HCT116 (cell line): ENCODE measurements at regions not wholly inside any gene's neighbourhood (a gene's known extent, or its start where the extent isn't known, plus 50 kb on each side); places are given as distances from the start of the nearest gene placed in this dataset.
"Not testable (repeated sequence)": the region's sequence is repeated elsewhere in the genome, so short reads cannot be mapped to it uniquely, and the experiment has no call there.

Experiments used
- ATAC-seq: fragments of 200-7000 bp; cut with Tn5 transposase; 2 replicates; pipeline ENCODE4 v1.9.1; 2020; ENCODE audit warnings: mild to moderate bottlenecking, moderate library complexity
- BruUV-seq: library from RNA; stranded (reverse); fragments of 400-500 nt; replicated peaks from 2 replicates; lab custom pipeline; 2021; lab: Mats Ljungman, UMichigan
- CTCF ChIA-PET: fragments of 300-600 bp; sonication (Branson Sonifier 250); formaldehyde crosslinking; loops from one replicate; lab custom pipeline; 2021; ENCODE audit warnings: antibody characterized with exemption; lab: Charles Lee
- POLR2A ChIA-PET: fragments of 300-600, 350-600 bp; sonication (Branson Sonifier 250); formaldehyde crosslinking; loops from one replicate; lab custom pipeline; 2021; ENCODE audit warnings: antibody characterized with exemption; lab: Charles Lee
- RAD21 ChIA-PET, 2 experiments: fragments of 300-600 bp; sonication (Branson Sonifier 250); formaldehyde crosslinking; loops; one replicate each; lab custom pipeline; 2023; ENCODE audit warnings: low total read pairs in 2 of 2; ENCODE audit not compliant: uncharacterized antibody in 2 of 2, unreplicated experiment in 2 of 2, low non-redundant PET in 1 of 2; lab: Charles Lee
- DNase-seq: peaks from one replicate; pipeline ENCODE4 v3.0.0-alpha.2; 2010; ENCODE audit warnings: low read depth, low spot score
- H2AFZ ChIP-seq: fragments of 200-600 bp; shearing (Covaris generic), sonication (generic); 2 replicates; pipeline ENCODE4 v1.6.1; 2017; ENCODE audit warnings: low read depth, mixed run types, mixed read lengths, antibody characterized with exemption, low read length; ENCODE audit not compliant: poor library complexity, severe bottlenecking
- H3K27ac ChIP-seq: 2 replicates; pipeline ENCODE4 v1.5.1; 2012; ENCODE audit warnings: low read depth, low read length
- H3K27me3 ChIP-seq: fragments of 200-600 bp; sonication (generic); 2 replicates; pipeline ENCODE4 v1.6.1; 2016; ENCODE audit warnings: mixed run types, low read length, mixed read lengths; ENCODE audit not compliant: insufficient read depth
- H3K36me3 ChIP-seq, 2 experiments: fragments of 200-500 bp in 1 of 2; fragments of 200-600 bp in 1 of 2; sonication (Bioruptor generic) in 1 of 2; sonication (generic) in 1 of 2; 2 replicates each; pipeline versions ENCODE4 v1.5.1 to v1.6.1; 2014 to 2016; ENCODE audit warnings: low read length in 2 of 2, inconsistent platforms in 1 of 2, mixed read lengths in 1 of 2, mixed run types in 1 of 2; ENCODE audit not compliant: insufficient read depth in 2 of 2, control insufficient read depth in 1 of 2
- H3K4me1 ChIP-seq, 2 experiments: fragments of 200-600 bp in 1 of 2; sonication (generic) in 1 of 2; 2 replicates each; pipeline versions ENCODE4 v1.5.1 to v1.6.1; 2012 to 2017; ENCODE audit warnings: low read length in 2 of 2, inconsistent platforms in 1 of 2, mild to moderate bottlenecking in 1 of 2, mixed read lengths in 1 of 2, mixed run types in 1 of 2, moderate library complexity in 1 of 2; ENCODE audit not compliant: insufficient read depth in 2 of 2, control insufficient read depth in 1 of 2
- H3K4me2 ChIP-seq: fragments of 200-600 bp; sonication (generic); 2 replicates; pipeline ENCODE4 v1.6.1; 2017; ENCODE audit warnings: mixed run types, low read length, mixed read lengths
- H3K4me3 ChIP-seq, 2 experiments: fragments of 200-600 bp in 1 of 2; sonication (generic) in 1 of 2; replicated peaks in 1 of 2; 2 replicates each; pipeline ENCODE4 v1.5.1; 2011 to 2016; ENCODE audit warnings: low read length in 2 of 2, control low read depth in 1 of 2, low read depth in 1 of 2, mild to moderate bottlenecking in 1 of 2, mixed read lengths in 1 of 2, mixed run types in 1 of 2
- H3K79me2 ChIP-seq: fragments of 200-600 bp; sonication (generic); 2 replicates; pipeline ENCODE4 v1.6.1; 2017; ENCODE audit warnings: mild to moderate bottlenecking, mixed run types, low read length, moderate library complexity, mixed read lengths; ENCODE audit not compliant: insufficient read depth
- H3K9ac ChIP-seq: fragments of 200-600 bp; sonication (generic); 2 replicates; pipeline ENCODE4 v1.6.1; 2016; ENCODE audit warnings: low read length, mixed read lengths
- H3K9me2 ChIP-seq: fragments of 200-600 bp; sonication (generic), shearing (Covaris generic); 2 replicates; pipeline ENCODE4 v1.6.1; 2017; ENCODE audit warnings: mixed run types, mild to moderate bottlenecking, moderate library complexity; ENCODE audit not compliant: insufficient read depth
- H3K9me3 ChIP-seq, 2 experiments: fragments of 200-500 bp in 1 of 2; fragments of 200-600 bp in 1 of 2; sonication (Bioruptor generic) in 1 of 2; sonication (generic) in 1 of 2; 2 replicates each; pipeline ENCODE4 v1.6.1; 2014 to 2017; ENCODE audit warnings: low read length in 2 of 2, mixed read lengths in 2 of 2, inconsistent platforms in 1 of 2, low read depth in 1 of 2, mild to moderate bottlenecking in 1 of 2, mixed run types in 1 of 2, moderate library complexity in 1 of 2; ENCODE audit not compliant: control insufficient read depth in 1 of 2, insufficient read depth in 1 of 2
- H4K20me1 ChIP-seq: fragments of 200-600 bp; sonication (generic), shearing (Covaris generic); 2 replicates; pipeline ENCODE4 v1.6.1; 2017; ENCODE audit warnings: mixed run types, mild to moderate bottlenecking, moderate library complexity; ENCODE audit not compliant: insufficient read depth
- intact Hi-C: fragments of 100-400 bp; cut with micrococcal nuclease; formaldehyde crosslinking; loops from 2 replicates; pipeline ENCODE4 v1.10.0; 2022

DNA sequence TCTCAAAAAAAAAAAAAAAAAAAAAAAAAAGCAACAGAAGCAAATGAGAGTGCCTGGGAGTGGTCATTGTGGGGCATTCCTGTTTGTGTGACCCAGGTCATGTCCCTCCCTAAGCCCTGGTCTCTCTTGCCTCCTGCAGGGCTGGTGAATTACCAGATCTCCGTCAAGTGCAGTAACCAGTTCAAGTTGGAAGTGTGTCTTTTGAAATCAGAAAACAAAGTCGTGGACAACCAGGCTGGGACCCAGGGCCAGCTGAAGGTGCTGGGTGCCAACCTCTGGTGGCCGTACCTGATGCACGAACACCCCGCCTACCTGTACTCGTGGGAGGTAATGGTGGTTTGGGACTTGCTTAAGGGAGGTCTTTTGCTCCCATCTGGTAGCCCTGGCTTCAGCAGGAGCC, 1362.0 kb downstream of the CDH12 start:
- intact Hi-C loops, DNase-seq, H3K36me3 ChIP-seq, RAD21 ChIA-PET, H3K4me1 ChIP-seq, H3K4me2 ChIP-seq, H3K79me2 ChIP-seq, H2AFZ ChIP-seq, CTCF ChIA-PET, H4K20me1 ChIP-seq, H3K9ac ChIP-seq, H3K9me2 ChIP-seq, BruUV-seq, H3K9me3 ChIP-seq, POLR2A ChIA-PET, H3K4me3 ChIP-seq, ATAC-seq, H3K27me3 ChIP-seq, H3K27ac ChIP-seq: not testable (repeated sequence)

- H2AFZ ChIP-seq, intact Hi-C loops, BruUV-seq, H3K9me2 ChIP-seq, POLR2A ChIA-PET, H3K9me3 ChIP-seq, H3K4me3 ChIP-seq, H3K4me2 ChIP-seq, H3K27me3 ChIP-seq, H3K9ac ChIP-seq, H3K27ac ChIP-seq, RAD21 ChIA-PET, H3K4me1 ChIP-seq, H4K20me1 ChIP-seq, CTCF ChIA-PET, H3K79me2 ChIP-seq, DNase-seq, ATAC-seq, H3K36me3 ChIP-seq: not testable (repeated sequence)
Observed at GRCh38 chr5:21488828-21489227, 1364.3 kb downstream of the CDH12 start.

DNA sequence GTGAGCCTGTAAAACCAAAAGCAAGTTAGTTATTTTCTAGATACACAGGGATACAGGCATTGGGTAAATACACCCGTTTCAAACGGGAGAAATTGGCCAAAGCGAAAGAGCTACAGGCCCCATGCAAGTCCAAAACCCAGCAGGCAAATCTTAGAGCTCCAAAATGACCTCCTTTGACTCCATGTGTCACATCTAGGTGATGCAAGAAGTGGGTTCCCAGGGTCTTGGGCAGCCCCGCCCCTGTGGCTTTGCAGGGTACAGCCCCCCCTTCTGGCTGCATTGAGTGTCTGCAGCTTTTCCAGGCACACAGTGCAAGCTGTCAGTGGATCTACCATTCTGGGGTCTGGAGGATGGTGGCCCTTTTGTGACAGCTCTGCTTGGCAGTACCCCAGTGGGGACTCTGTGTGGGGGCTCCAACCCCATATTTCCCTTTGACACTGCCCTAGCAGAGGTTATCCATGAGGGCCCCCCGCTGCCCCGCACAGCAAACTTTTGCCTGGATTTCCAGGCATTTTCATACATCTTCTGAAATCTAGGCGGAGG, 1367.6 kb downstream of the CDH12 start:
- H2AFZ ChIP-seq, DNase-seq, H3K27me3 ChIP-seq, H3K4me2 ChIP-seq, intact Hi-C loops, H3K4me3 ChIP-seq, BruUV-seq, H3K27ac ChIP-seq, H3K9me2 ChIP-seq, POLR2A ChIA-PET, ATAC-seq, H3K36me3 ChIP-seq, H3K9ac ChIP-seq, H3K9me3 ChIP-seq, H3K79me2 ChIP-seq, RAD21 ChIA-PET, CTCF ChIA-PET, H3K4me1 ChIP-seq, H4K20me1 ChIP-seq: not testable (repeated sequence)

GRCh38 chr5:21484498-21484889, 1368.7 kb downstream of the CDH12 start:
- H2AFZ ChIP-seq, POLR2A ChIA-PET, H3K27me3 ChIP-seq, H3K79me2 ChIP-seq, H3K36me3 ChIP-seq, H3K9me2 ChIP-seq, CTCF ChIA-PET, DNase-seq, H3K9me3 ChIP-seq, H4K20me1 ChIP-seq, RAD21 ChIA-PET, ATAC-seq, H3K9ac ChIP-seq, H3K4me1 ChIP-seq, H3K4me2 ChIP-seq, H3K4me3 ChIP-seq, intact Hi-C loops, BruUV-seq, H3K27ac ChIP-seq: not testable (repeated sequence)
